ENCODE measurements at regions not wholly inside any gene's neighbourhood (a gene's known extent, or its start where the extent isn't known, plus 50 kb on each side); places are given as distances from the start of the nearest gene placed in this dataset.

GRCh38 chr9:80878556-80878955, 810.8 kb downstream of the TLE1 start:
- no peak for TF ChIP-seq EZH2phosphoT487 (IDR thresholded peaks at IDR 0.05; ENCODE audit: borderline replicate concordance)
- TF ChIP-seq, protein P1, sequence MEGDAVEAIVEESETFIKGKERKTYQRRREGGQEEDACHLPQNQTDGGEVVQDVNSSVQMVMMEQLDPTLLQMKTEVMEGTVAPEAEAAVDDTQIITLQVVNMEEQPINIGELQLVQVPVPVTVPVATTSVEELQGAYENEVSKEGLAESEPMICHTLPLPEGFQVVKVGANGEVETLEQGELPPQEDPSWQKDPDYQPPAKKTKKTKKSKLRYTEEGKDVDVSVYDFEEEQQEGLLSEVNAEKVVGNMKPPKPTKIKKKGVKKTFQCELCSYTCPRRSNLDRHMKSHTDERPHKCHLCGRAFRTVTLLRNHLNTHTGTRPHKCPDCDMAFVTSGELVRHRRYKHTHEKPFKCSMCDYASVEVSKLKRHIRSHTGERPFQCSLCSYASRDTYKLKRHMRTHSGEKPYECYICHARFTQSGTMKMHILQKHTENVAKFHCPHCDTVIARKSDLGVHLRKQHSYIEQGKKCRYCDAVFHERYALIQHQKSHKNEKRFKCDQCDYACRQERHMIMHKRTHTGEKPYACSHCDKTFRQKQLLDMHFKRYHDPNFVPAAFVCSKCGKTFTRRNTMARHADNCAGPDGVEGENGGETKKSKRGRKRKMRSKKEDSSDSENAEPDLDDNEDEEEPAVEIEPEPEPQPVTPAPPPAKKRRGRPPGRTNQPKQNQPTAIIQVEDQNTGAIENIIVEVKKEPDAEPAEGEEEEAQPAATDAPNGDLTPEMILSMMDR (conservative IDR thresholded peaks at IDR 0.05; ENCODE audit: low read length), result no peak
- no peaks in the 10 kb centered on the region for H3K9me2 ChIP-seq (replicated peaks; ENCODE audit: low read depth, low read length)
- H3K9ac ChIP-seq (ENCODE audit: low read depth, low read length, poor library complexity, severe bottlenecking), result no peak overlapping the region
- H3F3A ChIP-seq (ENCODE audit: low read depth), result no peaks in the 10 kb centered on the region
- H3K4me2 ChIP-seq (ENCODE audit: low read depth, low read length, poor library complexity, severe bottlenecking), result no peak overlapping the region
- H3K4me1 ChIP-seq (ENCODE audit: insufficient read depth, low read length, poor library complexity, severe bottlenecking), result no peaks in the 10 kb centered on the region
- H4K20me1 ChIP-seq (ENCODE audit: insufficient read depth, low read length, poor library complexity, severe bottlenecking), result no peaks in the 10 kb centered on the region
- no peaks in the 10 kb centered on the region for H3K79me2 ChIP-seq (ENCODE audit: insufficient read depth, low read length)
- H3K27me3 ChIP-seq (ENCODE audit: insufficient read depth, low read length, poor library complexity, severe bottlenecking), result no peaks in the 10 kb centered on the region
- no peak overlapping the region for H2AFZ ChIP-seq (ENCODE audit: low read length)
- H3K9me3 ChIP-seq (ENCODE audit: insufficient read depth, low read depth, low read length), result no peaks in the 10 kb centered on the region
- H3K4me3 ChIP-seq (ENCODE audit: low read length, poor library complexity, severe bottlenecking), result no peak overlapping the region
- H3K36me3 ChIP-seq (ENCODE audit: insufficient read depth, low read length), result no peaks in the 10 kb centered on the region

DNA sequence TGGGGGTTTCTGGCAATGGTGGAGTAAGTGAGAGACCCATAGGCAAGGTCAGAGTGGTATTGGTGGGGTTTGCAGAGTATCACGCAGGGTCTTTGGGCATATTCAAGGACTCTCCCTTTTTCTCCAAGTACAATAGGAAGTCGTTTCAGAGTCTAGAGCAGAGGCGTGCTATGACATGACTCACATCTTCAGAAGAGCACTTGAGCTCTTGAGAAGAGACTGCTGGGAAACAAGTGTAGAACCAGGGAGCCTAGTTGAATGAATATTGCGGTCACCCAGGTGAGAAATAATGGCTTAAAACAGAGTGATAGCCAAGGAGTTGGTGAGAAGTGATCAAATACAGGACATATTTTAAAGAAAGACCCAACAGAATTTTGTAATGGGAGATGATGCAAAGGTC, 813.4 kb downstream of the TLE1 start:
- H3F3A ChIP-seq (ENCODE audit: low read depth), result no peaks in the 10 kb centered on the region
- H3K4me1 ChIP-seq (ENCODE audit: insufficient read depth, low read length, poor library complexity, severe bottlenecking), result no peaks in the 10 kb centered on the region
- no peak overlapping the region for H3K4me2 ChIP-seq (ENCODE audit: low read depth, low read length, poor library complexity, severe bottlenecking)

GRCh38 chr9:80874276-80874675, 815.1 kb downstream of the TLE1 start:
- Histone ChIP-seq H3K4me1 (ENCODE audit: insufficient read depth, low read length, poor library complexity, severe bottlenecking) (no peaks in the 10 kb centered on the region), H3K9me2 (replicated peaks; ENCODE audit: low read depth, low read length) (no peaks in the 10 kb centered on the region), H2AFZ (ENCODE audit: low read length) (no peak overlapping the region), H4K20me1 (ENCODE audit: insufficient read depth, low read length, poor library complexity, severe bottlenecking) (no peaks in the 10 kb centered on the region), H3K4me2 (ENCODE audit: low read depth, low read length, poor library complexity, severe bottlenecking) (no peak overlapping the region), H3K79me2 (ENCODE audit: insufficient read depth, low read length) (no peaks in the 10 kb centered on the region), H3K4me3 (ENCODE audit: low read length, poor library complexity, severe bottlenecking) (no peak overlapping the region), H3K9me3 (ENCODE audit: insufficient read depth, low read depth, low read length) (no peaks in the 10 kb centered on the region), H3K36me3 (ENCODE audit: insufficient read depth, low read length) (no peaks in the 10 kb centered on the region), H3K9ac (ENCODE audit: low read depth, low read length, poor library complexity, severe bottlenecking) (no peak overlapping the region), H3F3A (ENCODE audit: low read depth) (no peaks in the 10 kb centered on the region), H3K27me3 (ENCODE audit: insufficient read depth, low read length, poor library complexity, severe bottlenecking) (no peaks in the 10 kb centered on the region)
- no peak for TF ChIP-seq EZH2phosphoT487 (IDR thresholded peaks at IDR 0.05; ENCODE audit: borderline replicate concordance)
- TF ChIP-seq, protein P1 (conservative IDR thresholded peaks at IDR 0.05; ENCODE audit: low read length), result no peak

More for the DNA sequence above, 813.4 kb downstream of the TLE1 start:
- H3K4me3 ChIP-seq (ENCODE audit: low read length, poor library complexity, severe bottlenecking), result no peak overlapping the region
- TF ChIP-seq EZH2phosphoT487 (IDR thresholded peaks at IDR 0.05; ENCODE audit: borderline replicate concordance), result no peak
- TF ChIP-seq, protein P1 (conservative IDR thresholded peaks at IDR 0.05; ENCODE audit: low read length), result no peak
- no peaks in the 10 kb centered on the region for H3K9me2 ChIP-seq (replicated peaks; ENCODE audit: low read depth, low read length)
- H3K36me3 ChIP-seq (ENCODE audit: insufficient read depth, low read length), result no peaks in the 10 kb centered on the region
- H2AFZ ChIP-seq (ENCODE audit: low read length), result no peak overlapping the region
- H3K9me3 ChIP-seq (ENCODE audit: insufficient read depth, low read depth, low read length), result no peaks in the 10 kb centered on the region
- no peaks in the 10 kb centered on the region for H4K20me1 ChIP-seq (ENCODE audit: insufficient read depth, low read length, poor library complexity, severe bottlenecking)
- H3K79me2 ChIP-seq (ENCODE audit: insufficient read depth, low read length), result no peaks in the 10 kb centered on the region
- no peak overlapping the region for H3K9ac ChIP-seq (ENCODE audit: low read depth, low read length, poor library complexity, severe bottlenecking)
- no peaks in the 10 kb centered on the region for H3K27me3 ChIP-seq (ENCODE audit: insufficient read depth, low read length, poor library complexity, severe bottlenecking)

Measured in Loucy (cell line).